ENCODE measurements at regions not wholly inside any gene's neighbourhood (a gene's known extent, or its start where the extent isn't known, plus 50 kb on each side); places are given as distances from the start of the nearest gene placed in this dataset.

GRCh38 chr1:157437296-157437695 is 115.0 kb downstream of the FCRL5 start:
- TF ChIP-seq CTCF (IDR thresholded peaks at IDR 0.05) (no peak), POLR2A (IDR thresholded peaks at IDR 0.05) (no peak)
